Activated naive CD4-positive, alpha-beta T cell treated with anti-CD3 and anti-CD28 coated beads, Interleukin-2, amount 10 ng/mL, durations not matched to agents 7 days and 5 days (primary cell): ENCODE measurements at regions not wholly inside any gene's neighbourhood (a gene's known extent, or its start where the extent isn't known, plus 50 kb on each side); places are given as distances from the start of the nearest gene placed in this dataset.

ENCODE experiments used
- CTCF ChIA-PET: fragments of 350-600 bp; sonication (Branson Sonifier 250); formaldehyde crosslinking; loops from one replicate; lab custom pipeline; 2021; ENCODE audit warnings: antibody characterized with exemption; lab: Charles Lee
- DNase-seq: peaks from one replicate; pipeline ENCODE4 v3.0.0-alpha.2; 2020
- H3K27ac Mint-ChIP-seq: one replicate; pipeline ENCODE4 v1.8.0; 2021; ENCODE audit warnings: mild to moderate bottlenecking, moderate library complexity, mixed read lengths
- H3K27me3 Mint-ChIP-seq: one replicate; pipeline ENCODE4 v1.8.0; 2021; ENCODE audit warnings: mild to moderate bottlenecking, mixed read lengths
- H3K36me3 Mint-ChIP-seq: one replicate; pipeline ENCODE4 v1.8.0; 2021; ENCODE audit warnings: mixed read lengths
- H3K4me1 Mint-ChIP-seq: one replicate; pipeline ENCODE4 v1.8.0; 2021; ENCODE audit warnings: mixed read lengths
- H3K4me3 Mint-ChIP-seq: one replicate; pipeline ENCODE4 v1.8.0; 2021; ENCODE audit warnings: mild to moderate bottlenecking, moderate library complexity, mixed read lengths
- H3K9me3 Mint-ChIP-seq: one replicate; pipeline ENCODE4 v1.8.0; 2021; ENCODE audit warnings: mixed read lengths

DNA sequence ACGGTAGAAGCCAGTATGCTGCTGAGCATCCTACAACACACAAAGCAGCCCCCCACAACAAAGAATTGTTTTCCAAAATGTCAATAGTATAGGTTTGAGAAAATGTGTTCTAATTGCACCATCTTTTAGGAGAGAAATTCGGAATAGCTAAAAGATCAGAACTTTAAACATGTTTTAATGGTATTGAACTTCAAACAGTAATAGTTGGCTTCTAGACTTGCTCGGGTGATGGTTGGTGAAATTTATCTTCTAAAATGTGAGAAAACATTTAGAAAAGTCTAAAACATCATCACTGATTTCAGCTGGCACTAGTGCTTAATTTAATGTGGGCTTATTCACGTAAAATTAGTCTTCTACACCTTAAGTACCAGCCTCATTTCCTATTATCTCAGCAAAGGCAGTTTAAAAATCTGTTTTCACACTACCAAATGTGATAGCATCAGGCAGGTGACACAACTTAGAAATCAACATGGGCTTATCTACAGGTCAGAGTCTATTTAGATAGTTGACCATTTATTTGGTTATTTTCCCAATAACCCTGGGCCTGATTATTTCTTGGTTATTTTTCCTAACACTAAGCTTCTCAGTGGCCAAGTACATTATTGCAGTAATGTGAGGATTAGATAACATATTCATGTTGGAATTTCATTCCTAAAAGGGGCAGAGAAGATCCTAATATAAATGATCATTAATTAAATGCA, 399.3 kb upstream of the PKN2 start:
- Mint-ChIP-seq H3K4me1 (no peaks in the 10 kb centered on the region), H3K9me3 (no peaks in the 10 kb centered on the region), H3K27me3 (no peaks in the 10 kb centered on the region), H3K4me3 (no peak overlapping the region), H3K27ac (no peak overlapping the region), H3K36me3 (no peaks in the 10 kb centered on the region)
- CTCF ChIA-PET: no interaction called here
- no peak for DNase-seq

DNA sequence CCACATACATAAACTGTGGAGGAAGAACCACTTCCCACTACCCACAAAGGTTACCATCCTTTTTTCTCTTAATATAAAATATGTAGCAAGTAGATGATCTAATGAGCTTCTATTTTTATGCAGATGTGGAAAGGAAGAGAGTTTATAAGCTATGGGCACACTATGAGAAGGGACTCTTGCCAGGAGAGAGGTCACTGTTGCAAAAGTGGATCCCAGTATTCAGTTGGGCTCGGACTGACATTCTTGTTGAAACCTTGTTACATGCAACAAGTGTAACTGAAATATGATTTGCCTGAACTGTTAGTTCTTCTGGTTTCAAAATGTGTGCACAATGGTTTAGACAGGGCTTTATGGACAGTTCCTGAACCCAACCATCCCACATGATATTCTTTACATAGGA, 397.4 kb upstream of the PKN2 start:
- CTCF ChIA-PET: no interaction called here
- Mint-ChIP-seq H3K4me3 (no peak overlapping the region), H3K27me3 (no peaks in the 10 kb centered on the region), H3K9me3 (no peaks in the 10 kb centered on the region), H3K4me1 (no peaks in the 10 kb centered on the region), H3K36me3 (no peaks in the 10 kb centered on the region), H3K27ac (no peak overlapping the region)
- DNase-seq: no peak

DNA sequence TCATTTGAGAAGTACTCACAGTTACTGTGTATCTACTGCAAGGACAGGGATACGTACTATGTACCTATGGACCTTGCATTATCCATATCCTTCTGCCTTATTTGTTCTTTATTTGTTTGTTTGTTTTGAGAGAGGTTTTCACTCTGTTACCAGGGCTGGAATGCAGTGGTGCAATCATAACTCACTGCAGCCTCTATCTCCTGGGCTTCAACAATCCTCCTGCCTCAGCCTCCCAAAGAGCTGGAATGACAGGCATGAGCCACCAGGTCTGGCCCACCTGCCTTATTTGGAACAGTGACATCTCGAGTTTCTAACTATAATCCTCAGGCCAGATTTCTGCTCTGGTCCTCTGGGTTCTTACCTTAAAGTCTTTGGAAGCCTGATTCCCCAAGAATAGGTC, 395.5 kb upstream of the PKN2 start:
- no peaks in the 10 kb centered on the region for H3K4me1 Mint-ChIP-seq
- CTCF ChIA-PET: no interaction called here
- H3K27me3 Mint-ChIP-seq: no peaks in the 10 kb centered on the region
- no peaks in the 10 kb centered on the region for H3K9me3 Mint-ChIP-seq
- DNase-seq: no peak
- H3K27ac Mint-ChIP-seq: no peak overlapping the region
- H3K4me3 Mint-ChIP-seq: no peak overlapping the region
- no peaks in the 10 kb centered on the region for H3K36me3 Mint-ChIP-seq

DNA sequence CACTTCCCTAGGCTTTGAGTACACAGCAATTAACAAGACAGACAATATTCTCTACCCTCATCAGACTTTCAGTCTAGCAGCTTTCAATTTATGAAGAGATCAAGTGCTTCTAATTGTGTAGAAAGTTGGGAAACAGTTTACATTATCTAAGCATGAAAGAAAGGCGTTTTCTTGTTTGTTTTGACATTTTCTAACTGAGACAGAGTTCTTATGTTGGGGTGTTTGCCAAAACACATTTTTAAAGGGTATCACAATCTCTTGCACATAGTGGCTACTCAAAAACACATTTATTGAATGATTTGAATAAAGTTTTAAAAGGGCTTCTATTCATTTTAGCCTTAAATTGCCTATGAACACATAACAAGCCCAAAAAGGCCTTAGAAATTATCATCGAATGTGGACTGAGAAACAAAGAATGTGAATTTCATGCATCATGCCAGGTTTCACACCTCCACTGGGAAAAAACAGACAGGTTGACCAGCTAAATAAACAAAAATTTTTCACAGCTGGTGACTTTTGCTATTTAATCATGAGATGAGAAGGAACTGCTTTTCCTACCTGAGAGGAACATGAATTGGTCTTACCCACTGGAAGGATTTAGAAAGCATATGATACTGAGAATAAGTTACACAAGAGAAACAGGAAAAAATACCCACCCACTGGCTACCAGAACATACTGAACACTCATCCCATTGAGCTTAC, 394.5 kb upstream of the PKN2 start:
- no peak for DNase-seq
- no peak overlapping the region for H3K4me3 Mint-ChIP-seq
- H3K4me1 Mint-ChIP-seq: no peaks in the 10 kb centered on the region
- H3K27ac Mint-ChIP-seq: no peak overlapping the region
- CTCF ChIA-PET: no interaction called here
- H3K36me3 Mint-ChIP-seq: no peaks in the 10 kb centered on the region
- no peaks in the 10 kb centered on the region for H3K27me3 Mint-ChIP-seq
- no peaks in the 10 kb centered on the region for H3K9me3 Mint-ChIP-seq

DNA sequence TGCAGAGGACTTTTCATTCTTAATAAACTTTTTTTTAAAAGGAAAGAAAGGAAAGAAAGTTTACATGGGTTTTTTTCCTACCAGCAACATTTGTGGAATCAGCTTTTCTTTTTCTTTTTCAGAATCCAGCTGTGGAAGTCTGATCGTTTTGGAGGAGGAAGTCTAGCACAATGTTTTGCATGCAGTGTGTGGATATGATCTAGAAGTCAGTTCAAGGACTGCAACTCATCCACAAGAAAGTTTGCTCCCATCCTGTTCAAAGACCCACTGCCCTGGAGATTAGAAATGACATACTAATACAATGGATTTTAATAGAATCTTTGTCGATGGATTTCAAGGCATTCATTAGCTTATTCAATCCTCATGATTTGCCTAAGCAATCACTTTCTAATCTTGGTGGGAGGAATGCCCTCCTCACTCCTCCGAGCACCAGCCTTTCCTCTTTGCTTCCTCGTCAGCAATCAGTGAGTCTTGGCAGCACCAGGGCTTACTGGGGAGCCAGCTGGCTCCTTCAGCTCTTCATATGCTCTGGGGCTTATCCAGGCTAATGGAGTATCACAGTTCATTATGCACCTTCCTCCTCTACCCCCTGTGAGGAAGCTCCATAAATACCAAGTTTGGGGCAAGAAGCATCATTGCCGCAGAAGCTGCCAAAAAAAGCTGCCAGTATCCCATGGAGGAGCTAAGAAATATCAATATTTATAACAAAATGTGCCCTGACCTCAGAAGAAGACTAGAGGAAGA, 392.3 kb upstream of the PKN2 start:
- Mint-ChIP-seq H3K4me3 (no peak overlapping the region), H3K36me3 (no peaks in the 10 kb centered on the region), H3K9me3 (no peaks in the 10 kb centered on the region), H3K27me3 (no peaks in the 10 kb centered on the region), H3K27ac (no peak overlapping the region), H3K4me1 (no peaks in the 10 kb centered on the region)
- no peak for DNase-seq
- CTCF ChIA-PET: no interaction called here

DNA sequence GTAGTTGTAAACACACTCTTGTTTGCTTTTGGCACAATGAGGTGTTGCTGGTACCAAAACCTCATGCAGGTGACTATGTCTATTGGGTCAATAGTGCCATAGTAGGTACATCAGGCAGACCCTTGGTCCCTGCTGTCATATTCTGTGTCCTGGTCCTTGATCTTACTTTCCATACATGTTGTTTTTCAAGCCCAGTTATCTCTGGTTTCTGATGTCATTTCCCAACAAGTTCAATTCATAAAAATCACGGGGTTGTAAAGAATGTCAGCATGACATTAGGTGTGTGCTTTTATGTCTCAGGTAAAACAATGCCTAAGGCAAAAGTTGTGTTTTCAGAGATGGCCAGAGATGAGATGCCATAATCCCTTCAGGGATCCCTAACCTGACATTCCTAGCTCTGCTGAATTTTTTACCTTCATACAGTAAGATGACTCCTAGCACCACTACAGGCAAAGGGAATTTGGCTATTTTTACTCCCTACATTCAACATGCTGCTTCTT, 390.3 kb upstream of the PKN2 start:
- Mint-ChIP-seq H3K4me3 (no peak overlapping the region), H3K27ac (no peak overlapping the region), H3K36me3 (no peaks in the 10 kb centered on the region)

DNA sequence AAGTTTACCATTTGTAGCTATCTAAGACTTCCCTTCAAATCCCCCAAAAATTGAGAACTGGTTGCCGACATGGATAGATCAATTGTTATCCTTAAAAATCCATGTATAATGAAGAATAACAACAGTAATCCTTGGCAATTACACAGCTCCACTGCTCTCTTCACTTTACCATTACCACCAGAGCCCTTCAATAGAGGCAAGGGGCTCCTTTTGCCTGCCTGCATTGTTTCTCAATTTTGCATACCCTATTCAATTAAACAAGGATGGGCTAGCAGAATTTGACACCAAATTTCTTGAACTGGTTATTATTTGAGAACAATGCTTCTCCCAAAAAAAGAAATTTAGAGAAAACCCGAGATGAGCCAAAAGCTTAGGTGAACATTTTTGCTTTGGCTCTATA, 387.8 kb upstream of the PKN2 start:
- Mint-ChIP-seq H3K9me3 (no peaks in the 10 kb centered on the region), H3K4me3 (no peak overlapping the region), H3K27me3 (no peaks in the 10 kb centered on the region), H3K36me3 (no peaks in the 10 kb centered on the region), H3K27ac (no peak overlapping the region), H3K4me1 (no peaks in the 10 kb centered on the region)
- no peak for DNase-seq
- CTCF ChIA-PET: no interaction called here

More for the DNA sequence above, 390.3 kb upstream of the PKN2 start:
- no peak for DNase-seq
- Mint-ChIP-seq H3K27me3 (no peaks in the 10 kb centered on the region), H3K9me3 (no peaks in the 10 kb centered on the region), H3K4me1 (no peaks in the 10 kb centered on the region)
- CTCF ChIA-PET: no interaction called here

DNA sequence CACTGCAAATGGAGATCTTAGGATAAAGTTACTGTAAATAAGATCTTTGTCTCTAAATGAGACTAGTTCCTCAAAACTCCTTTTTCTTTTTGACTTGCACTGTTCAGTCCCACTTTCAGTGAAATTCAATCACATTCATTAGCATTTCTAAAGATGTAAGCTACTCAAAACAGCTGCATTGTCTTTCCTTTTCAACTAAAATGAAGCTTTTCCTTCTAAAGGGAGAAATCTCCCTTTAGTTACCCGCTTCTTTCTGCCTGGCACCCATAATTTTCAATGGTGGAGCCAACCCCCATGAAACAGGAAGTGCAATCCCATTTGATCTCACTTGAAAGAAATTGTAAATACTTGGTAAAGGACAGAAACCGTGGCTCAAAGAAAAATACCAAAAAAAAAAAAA, 387.4 kb upstream of the PKN2 start:
- Mint-ChIP-seq H3K9me3 (no peaks in the 10 kb centered on the region), H3K36me3 (no peaks in the 10 kb centered on the region), H3K27ac (no peak overlapping the region), H3K4me3 (no peak overlapping the region), H3K27me3 (no peaks in the 10 kb centered on the region), H3K4me1 (no peaks in the 10 kb centered on the region)
- CTCF ChIA-PET: no interaction called here
- DNase-seq: no peak

DNA sequence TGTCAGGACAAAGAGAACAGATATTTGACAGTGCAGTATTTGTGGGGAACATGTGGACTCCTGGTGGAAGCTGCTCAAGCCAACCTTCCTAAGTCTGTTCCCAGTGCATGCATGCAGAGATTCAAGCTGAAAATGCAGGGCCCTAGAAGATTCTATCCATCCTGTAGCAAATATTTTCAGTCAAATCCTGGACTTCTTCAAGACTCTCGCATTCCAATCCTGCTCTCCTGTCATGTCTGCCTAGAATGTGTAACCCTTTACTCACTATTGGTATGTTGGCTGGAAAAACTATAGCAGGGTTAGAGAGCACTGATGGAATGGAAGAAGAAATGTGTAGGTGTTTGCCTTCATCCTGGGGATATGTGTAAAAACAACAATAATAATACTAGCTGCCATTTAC, 385.6 kb upstream of the PKN2 start:
- H3K27me3 Mint-ChIP-seq: no peaks in the 10 kb centered on the region
- H3K4me3 Mint-ChIP-seq: no peak overlapping the region
- H3K9me3 Mint-ChIP-seq: no peaks in the 10 kb centered on the region
- H3K4me1 Mint-ChIP-seq: no peaks in the 10 kb centered on the region
- no peaks in the 10 kb centered on the region for H3K36me3 Mint-ChIP-seq
- DNase-seq: no peak
- CTCF ChIA-PET: interaction anchor here (1.0 kb wide), 1 partner anchor 118 kb away, joined by 4 read pairs; no protein-coding TSS in a partner anchor
- H3K27ac Mint-ChIP-seq: no peak overlapping the region

DNA sequence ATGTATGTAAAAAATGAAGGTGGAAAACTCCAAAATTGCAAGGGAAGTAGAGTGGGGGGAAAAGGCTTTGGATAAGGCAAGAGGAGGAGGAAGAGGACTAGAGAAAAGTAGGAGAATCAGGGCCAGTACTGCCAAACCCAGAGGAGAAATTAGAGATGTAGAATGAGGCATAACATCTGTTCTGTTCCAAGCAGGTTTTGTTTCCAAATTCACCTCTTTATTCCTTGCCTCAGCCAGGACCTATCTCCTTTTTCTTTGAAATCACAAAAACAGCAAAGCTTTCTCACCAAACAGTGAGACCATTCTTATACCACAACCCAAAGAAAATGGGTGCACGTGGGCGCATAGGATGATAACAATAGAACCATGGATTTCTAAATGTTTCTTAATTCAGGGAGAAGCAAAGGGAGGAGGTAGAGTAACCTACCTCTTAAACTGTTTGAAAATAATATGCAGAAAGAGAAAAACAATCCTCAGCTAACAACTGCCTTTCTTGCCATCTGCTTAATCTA, 383.3 kb upstream of the PKN2 start:
- no peaks in the 10 kb centered on the region for H3K27me3 Mint-ChIP-seq
- no peaks in the 10 kb centered on the region for H3K4me1 Mint-ChIP-seq
- no peaks in the 10 kb centered on the region for H3K9me3 Mint-ChIP-seq
- H3K27ac Mint-ChIP-seq: no peak overlapping the region
- no peaks in the 10 kb centered on the region for H3K36me3 Mint-ChIP-seq
- no peak overlapping the region for H3K4me3 Mint-ChIP-seq
- CTCF ChIA-PET: no interaction called here
- DNase-seq: no peak

DNA sequence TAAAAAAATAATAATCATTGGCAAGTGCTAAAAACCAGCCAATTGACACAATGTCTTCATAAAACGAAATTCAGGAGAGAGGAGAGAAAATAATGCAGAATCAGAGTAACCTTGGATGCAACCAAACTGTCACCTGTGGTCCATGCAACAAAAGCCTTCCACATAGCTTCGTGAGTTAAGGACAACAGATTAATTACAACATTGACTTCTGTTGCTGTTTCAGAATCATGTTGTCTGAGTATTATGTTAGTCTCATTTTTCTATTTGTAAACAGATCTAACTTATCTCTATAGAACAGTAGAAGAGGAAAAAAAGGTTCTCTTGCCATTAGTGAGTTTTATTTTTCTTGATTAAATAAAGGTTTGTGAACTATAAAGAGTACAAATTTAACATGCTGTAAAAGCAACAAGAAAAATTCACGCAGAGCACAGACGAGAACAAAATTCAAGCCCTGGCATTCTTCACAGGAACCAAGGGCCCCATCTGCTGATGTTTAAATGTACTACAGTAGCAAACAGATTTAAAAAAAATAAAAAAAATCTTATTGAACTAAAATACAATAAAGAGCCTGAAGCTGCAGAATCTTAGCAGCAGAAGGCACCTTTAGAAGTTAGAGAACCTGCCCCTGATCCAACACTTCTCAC, 381.1 kb upstream of the PKN2 start:
- Mint-ChIP-seq H3K27me3 (no peaks in the 10 kb centered on the region), H3K4me3 (no peak overlapping the region), H3K27ac (no peak overlapping the region), H3K9me3 (no peaks in the 10 kb centered on the region), H3K36me3 (no peaks in the 10 kb centered on the region), H3K4me1 (no peaks in the 10 kb centered on the region)
- no peak for DNase-seq
- CTCF ChIA-PET: interaction anchor here (2.6 kb wide), 1 partner anchor 122 kb away, joined by 10 read pairs; no protein-coding TSS in a partner anchor

DNA sequence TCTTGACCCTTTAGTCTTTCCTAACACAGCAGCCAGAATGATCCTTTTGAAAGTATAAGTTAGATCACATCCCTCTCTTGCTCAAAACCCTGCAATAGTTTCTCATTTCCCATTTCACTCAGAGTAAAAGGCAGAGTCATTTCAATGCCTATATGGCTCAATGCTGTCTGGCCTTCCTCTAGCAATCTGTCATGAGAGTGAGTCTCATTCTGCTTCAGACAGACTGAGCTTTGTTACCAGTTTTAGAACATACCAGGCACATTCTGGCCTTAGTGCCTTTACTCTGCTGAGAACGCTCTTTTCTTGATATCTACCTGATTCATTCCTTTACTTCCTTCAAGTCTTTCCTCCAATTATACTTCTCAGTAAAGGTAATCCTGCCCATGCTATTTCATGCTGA, 372.8 kb upstream of the PKN2 start:
- CTCF ChIA-PET: no interaction called here
- Mint-ChIP-seq H3K27me3 (no peaks in the 10 kb centered on the region), H3K4me3 (no peak overlapping the region), H3K4me1 (no peaks in the 10 kb centered on the region), H3K36me3 (no peaks in the 10 kb centered on the region), H3K9me3 (no peaks in the 10 kb centered on the region), H3K27ac (no peak overlapping the region)
- no peak for DNase-seq

DNA sequence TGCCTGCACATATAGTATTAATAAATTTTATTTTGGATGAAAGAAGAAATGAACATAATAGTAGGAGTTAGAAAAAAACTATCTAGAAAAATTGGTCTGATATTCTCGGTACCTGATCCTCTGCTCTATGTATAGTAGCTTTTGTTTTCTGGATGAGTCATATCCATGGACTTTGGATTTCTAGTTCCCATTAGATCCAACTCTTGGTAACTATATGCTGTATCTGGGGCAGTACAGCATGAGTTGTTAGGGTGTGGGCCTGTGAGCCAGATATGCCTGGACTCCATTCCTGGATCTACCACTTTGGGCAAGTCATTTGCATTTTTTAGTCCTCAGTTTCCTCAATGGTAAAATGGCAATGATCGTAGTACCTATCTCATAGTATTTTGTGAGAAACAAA, 372.2 kb upstream of the PKN2 start:
- Mint-ChIP-seq H3K4me1 (no peaks in the 10 kb centered on the region), H3K27ac (no peak overlapping the region), H3K27me3 (no peaks in the 10 kb centered on the region), H3K9me3 (no peaks in the 10 kb centered on the region), H3K4me3 (no peak overlapping the region), H3K36me3 (no peaks in the 10 kb centered on the region)
- no peak for DNase-seq
- CTCF ChIA-PET: no interaction called here

DNA sequence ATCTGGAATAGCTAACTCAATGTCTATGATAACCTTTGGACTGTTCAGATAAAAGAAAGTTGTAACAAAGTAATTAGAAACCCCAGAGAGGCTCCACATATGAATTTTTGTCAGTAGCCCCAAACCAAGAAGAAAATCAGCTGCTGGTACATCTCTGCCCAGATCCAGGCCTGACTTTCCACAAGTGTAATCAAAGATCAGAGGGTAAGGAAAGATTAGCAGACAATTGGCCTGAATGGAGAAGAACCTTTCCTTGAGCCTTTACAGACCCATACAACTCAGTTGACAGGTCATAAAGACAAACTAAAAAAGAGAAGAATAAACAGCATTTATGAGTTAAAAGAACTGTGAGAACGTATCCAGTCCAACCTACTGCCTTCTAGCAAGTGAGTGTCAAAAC, 366.7 kb upstream of the PKN2 start:
- Mint-ChIP-seq H3K36me3 (no peaks in the 10 kb centered on the region), H3K9me3 (no peaks in the 10 kb centered on the region), H3K27ac (no peak overlapping the region), H3K27me3 (no peaks in the 10 kb centered on the region), H3K4me1 (no peaks in the 10 kb centered on the region), H3K4me3 (no peak overlapping the region)
- DNase-seq: no peak
- CTCF ChIA-PET: no interaction called here
